Upper lobe of right lung (tissue), 1 donor: ENCODE measurements at regions not wholly inside any gene's neighbourhood (a gene's known extent, or its start where the extent isn't known, plus 50 kb on each side); places are given as distances from the start of the nearest gene placed in this dataset.

Experiments used
- ATAC-seq: fragments of 200-7000 bp; cut with Tn5 transposase; one replicate; pipeline ENCODE4 v1.9.1; 2020; ENCODE audit warnings: mild to moderate bottlenecking, moderate library complexity
- DNase-seq: peaks from one replicate; pipeline ENCODE4 v3.0.0-alpha.2; 2020
- H3K27ac ChIP-seq: fragments of 200-600 bp; one replicate; pipeline ENCODE4 v1.8.0; 2022
- H3K27me3 ChIP-seq: fragments of 200-600 bp; one replicate; pipeline ENCODE4 v1.8.0; 2022; ENCODE audit warnings: mild to moderate bottlenecking
- H3K36me3 ChIP-seq: fragments of 200-600 bp; one replicate; pipeline ENCODE4 v1.8.0; 2022
- H3K4me1 ChIP-seq: fragments of 200-600 bp; one replicate; pipeline ENCODE4 v1.8.0; 2022
- H3K4me3 ChIP-seq: fragments of 200-600 bp; one replicate; pipeline ENCODE4 v1.8.0; 2022; ENCODE audit warnings: mild to moderate bottlenecking
- H3K9me3 ChIP-seq: fragments of 200-600 bp; one replicate; pipeline ENCODE4 v1.8.0; 2022
- intact Hi-C: fragments of 100-400 bp; cut with DNase I; formaldehyde crosslinking; loops from one replicate; pipeline ENCODE4 v1.11.0; 2022
- TF ChIP-seq, protein P1 (sequence below): fragments of 200-600 bp; IDR thresholded peaks from one replicate; pipeline ENCODE4 v1.8.0; 2022; ENCODE audit warnings: antibody characterized with exemption
- donor health status: DM: no; HTN: yes; CAD: no; lungs with severe emphysema.

DNA sequence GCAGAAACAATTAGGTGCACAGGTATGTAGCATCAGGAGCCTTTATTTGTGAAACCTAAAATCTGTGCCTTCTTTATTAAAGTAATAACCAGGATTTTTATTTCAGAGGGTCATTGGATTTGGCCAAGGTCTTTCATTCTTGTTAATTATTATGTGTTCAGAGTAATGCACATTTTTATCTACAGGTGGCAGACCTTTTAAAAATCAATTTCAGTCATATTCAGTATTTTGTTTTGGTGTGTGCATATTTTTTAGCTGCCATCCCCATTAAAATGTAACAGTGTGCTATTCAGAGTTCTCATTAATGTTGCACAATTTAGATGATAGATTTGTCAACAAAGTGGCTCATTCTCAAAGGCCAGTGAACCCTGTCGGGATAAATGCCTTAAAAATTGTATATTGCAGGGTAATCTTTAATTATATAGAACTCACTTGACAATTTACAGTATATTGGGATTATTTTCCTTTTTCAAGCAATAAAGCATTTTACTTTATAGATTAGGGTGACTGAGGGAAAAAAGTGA lies 319.3 kb upstream of the SOX5 start:
- DNase-seq, result no peak
- Histone ChIP-seq H3K9me3 (no peaks in the 10 kb centered on the region), H3K4me3 (no peak overlapping the region), H3K4me1 (no peaks in the 10 kb centered on the region), H3K36me3 (no peaks in the 10 kb centered on the region), H3K27me3 (no peaks in the 10 kb centered on the region), H3K27ac (no peak overlapping the region)
- no peak for ATAC-seq
- TF ChIP-seq, protein P1, sequence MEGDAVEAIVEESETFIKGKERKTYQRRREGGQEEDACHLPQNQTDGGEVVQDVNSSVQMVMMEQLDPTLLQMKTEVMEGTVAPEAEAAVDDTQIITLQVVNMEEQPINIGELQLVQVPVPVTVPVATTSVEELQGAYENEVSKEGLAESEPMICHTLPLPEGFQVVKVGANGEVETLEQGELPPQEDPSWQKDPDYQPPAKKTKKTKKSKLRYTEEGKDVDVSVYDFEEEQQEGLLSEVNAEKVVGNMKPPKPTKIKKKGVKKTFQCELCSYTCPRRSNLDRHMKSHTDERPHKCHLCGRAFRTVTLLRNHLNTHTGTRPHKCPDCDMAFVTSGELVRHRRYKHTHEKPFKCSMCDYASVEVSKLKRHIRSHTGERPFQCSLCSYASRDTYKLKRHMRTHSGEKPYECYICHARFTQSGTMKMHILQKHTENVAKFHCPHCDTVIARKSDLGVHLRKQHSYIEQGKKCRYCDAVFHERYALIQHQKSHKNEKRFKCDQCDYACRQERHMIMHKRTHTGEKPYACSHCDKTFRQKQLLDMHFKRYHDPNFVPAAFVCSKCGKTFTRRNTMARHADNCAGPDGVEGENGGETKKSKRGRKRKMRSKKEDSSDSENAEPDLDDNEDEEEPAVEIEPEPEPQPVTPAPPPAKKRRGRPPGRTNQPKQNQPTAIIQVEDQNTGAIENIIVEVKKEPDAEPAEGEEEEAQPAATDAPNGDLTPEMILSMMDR, result peak; percentile 17
- intact Hi-C loops, result no loop called here

DNA sequence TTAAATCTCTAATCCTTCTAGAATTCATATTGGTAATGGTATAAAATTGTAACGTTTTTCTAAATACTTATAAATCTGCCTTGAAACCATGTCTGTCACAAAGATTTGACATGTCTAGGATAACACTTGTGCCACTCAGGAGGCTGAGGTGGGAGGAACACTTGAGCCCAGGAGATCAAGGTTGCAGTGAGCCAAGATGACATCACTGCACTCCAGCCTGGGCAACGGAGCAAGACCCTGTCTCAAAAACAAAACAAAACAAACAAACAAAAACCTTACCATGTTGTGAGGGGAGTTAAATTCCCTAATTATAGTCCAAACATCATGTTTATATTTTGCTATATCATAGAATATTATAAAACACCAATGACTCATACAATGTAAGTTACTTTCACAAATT lies 317.5 kb upstream of the SOX5 start:
- ATAC-seq (no peak), DNase-seq (no peak)
- no peak overlapping the region for H3K27ac ChIP-seq
- no peaks in the 10 kb centered on the region for H3K4me1 ChIP-seq
- no peak overlapping the region for H3K4me3 ChIP-seq
- TF ChIP-seq, protein P1, result no peak
- no peaks in the 10 kb centered on the region for H3K9me3 ChIP-seq
- H3K36me3 ChIP-seq, result no peaks in the 10 kb centered on the region
- no peaks in the 10 kb centered on the region for H3K27me3 ChIP-seq
- intact Hi-C loops, result no loop called here

DNA sequence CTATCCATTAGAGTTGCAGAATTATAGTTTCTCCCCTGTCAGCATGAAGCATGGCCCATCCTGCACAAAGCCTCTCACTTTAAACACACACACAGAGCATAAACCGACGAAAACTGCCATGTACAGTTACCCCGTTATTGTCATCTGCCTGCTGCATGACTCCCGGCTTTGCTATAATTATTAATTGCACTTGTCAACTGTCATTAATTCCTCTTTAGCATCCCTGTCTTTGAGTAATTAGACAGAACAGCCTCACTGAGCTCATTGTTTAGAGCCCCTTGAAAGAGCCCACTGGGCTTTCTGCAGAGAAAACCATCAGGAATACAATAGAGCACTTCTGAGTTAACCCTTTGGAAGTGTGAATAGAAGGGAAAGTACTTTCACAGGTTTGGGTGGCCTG lies 307.2 kb upstream of the SOX5 start:
- Histone ChIP-seq H3K27ac (no peak overlapping the region), H3K36me3 (no peaks in the 10 kb centered on the region), H3K4me1 (no peaks in the 10 kb centered on the region), H3K4me3 (no peak overlapping the region), H3K27me3 (no peaks in the 10 kb centered on the region), H3K9me3 (no peaks in the 10 kb centered on the region)
- ATAC-seq, result no peak
- intact Hi-C loops, result no loop called here
- TF ChIP-seq, protein P1, result no peak
- DNase-seq, result no peak

DNA sequence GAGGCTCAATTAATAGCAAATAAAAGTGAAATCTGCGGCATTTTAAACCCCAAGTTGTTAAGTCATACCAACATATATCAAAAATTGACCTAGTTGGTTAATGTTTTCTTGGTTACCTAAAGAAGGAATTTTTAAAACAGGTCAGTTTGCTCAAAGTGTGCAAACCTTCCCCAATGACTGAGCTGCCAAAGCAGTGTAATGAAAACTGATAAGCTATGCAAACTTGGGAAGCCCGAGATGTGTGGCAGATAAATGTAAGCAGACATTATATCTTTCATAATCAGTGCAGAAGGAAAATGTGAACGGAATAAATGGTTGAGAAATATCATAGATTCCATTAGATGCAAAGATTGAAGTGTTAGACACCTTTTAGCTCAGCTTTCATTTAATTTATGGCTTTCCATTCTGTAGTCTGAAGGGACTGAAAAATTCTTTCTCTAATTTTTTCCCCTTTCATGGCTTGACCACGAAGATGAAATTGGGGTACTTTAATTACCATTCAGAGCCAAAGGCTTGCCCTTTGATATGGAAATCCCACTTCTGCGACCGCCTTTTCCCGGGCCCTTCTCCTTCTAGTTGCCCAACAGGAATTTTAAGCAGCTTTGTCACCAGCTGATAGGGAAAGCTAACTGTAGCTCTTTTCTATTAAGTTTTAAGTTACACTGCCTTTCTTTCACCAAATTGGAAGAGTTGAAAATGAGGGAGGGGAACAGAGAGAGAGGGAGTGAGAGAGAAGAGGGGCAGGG lies 306.6 kb upstream of the SOX5 start:
- Histone ChIP-seq H3K4me3 (no peak overlapping the region), H3K27ac (no peak overlapping the region), H3K4me1 (no peaks in the 10 kb centered on the region), H3K36me3 (no peaks in the 10 kb centered on the region), H3K27me3 (no peaks in the 10 kb centered on the region), H3K9me3 (no peaks in the 10 kb centered on the region)
- intact Hi-C loops, result no loop called here
- ATAC-seq (no peak), DNase-seq (no peak)
- TF ChIP-seq, protein P1, result no peak

DNA sequence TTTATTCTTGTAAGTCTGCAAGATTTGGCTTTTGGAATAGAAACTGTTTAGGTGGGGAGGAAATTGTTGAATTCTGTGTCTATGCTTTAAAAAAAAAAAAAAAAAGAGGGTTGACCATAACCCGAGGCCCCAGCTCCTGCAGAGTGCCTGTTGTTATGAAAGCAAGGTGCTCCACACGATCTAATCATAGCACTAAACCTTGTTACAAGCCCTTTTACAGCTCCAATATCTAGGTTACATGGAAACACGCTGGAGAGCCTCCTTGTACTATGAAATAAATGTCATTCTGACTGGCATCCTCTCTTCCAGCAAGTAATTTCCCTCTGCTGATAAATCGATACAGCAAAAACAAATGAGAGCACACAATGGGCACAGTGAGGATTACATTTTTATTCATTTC lies 303.1 kb upstream of the SOX5 start:
- Histone ChIP-seq H3K27ac (no peak overlapping the region), H3K9me3 (no peaks in the 10 kb centered on the region), H3K4me3 (no peak overlapping the region), H3K27me3 (no peaks in the 10 kb centered on the region), H3K4me1 (no peaks in the 10 kb centered on the region), H3K36me3 (no peaks in the 10 kb centered on the region)
- intact Hi-C loops, result no loop called here
- ATAC-seq, result no peak
- TF ChIP-seq, protein P1, result no peak
- DNase-seq, result no peak

DNA sequence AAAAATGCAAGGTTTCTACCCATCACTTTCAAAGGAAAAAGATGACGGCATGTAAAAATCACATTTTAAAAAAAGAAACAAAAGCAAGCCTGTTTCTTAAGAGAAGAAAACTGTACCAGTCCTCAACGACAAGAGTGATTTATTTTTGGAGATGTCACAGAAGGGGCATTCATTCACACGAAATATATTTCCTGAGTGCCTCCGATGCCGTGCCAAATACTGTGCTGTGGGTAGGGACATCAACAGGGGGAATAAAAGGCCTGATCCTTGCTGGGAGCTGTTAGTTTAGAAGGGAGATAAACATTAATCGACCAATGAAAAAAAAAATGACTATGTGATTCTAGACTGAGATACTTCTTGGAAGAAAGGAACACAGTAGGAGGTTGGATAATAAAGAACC lies 297.5 kb upstream of the SOX5 start:
- TF ChIP-seq, protein P1, result no peak
- ATAC-seq (no peak), DNase-seq (no peak)

More for the DNA sequence above, 297.5 kb upstream of the SOX5 start:
- Histone ChIP-seq H3K9me3 (no peaks in the 10 kb centered on the region), H3K36me3 (no peaks in the 10 kb centered on the region), H3K27ac (no peak overlapping the region), H3K4me1 (no peaks in the 10 kb centered on the region), H3K4me3 (no peak overlapping the region), H3K27me3 (no peaks in the 10 kb centered on the region)
- intact Hi-C loops, result no loop called here
